A673 (cell line): ENCODE measurements at regions not wholly inside any gene's neighbourhood (a gene's known extent, or its start where the extent isn't known, plus 50 kb on each side); places are given as distances from the start of the nearest gene placed in this dataset.

Experiments
- EZH2 ChIP-seq: fragments of 200-600 bp; sonication (generic); IDR thresholded peaks from 2 replicates; pipeline ENCODE4 v1.6.1; 2017; ENCODE audit warnings: borderline replicate concordance, low read depth, mild to moderate bottlenecking, mixed read lengths, antibody characterized with exemption, low read length; ENCODE audit not compliant: poor library complexity, severe bottlenecking
- TF ChIP-seq, protein P1 (sequence below): fragments of 300-800, 200-600 bp; sonication (generic); conservative IDR thresholded peaks from 2 replicates; pipeline ENCODE4 v1.5.1; 2017; ENCODE audit warnings: low read depth, mild to moderate bottlenecking, antibody characterized with exemption, low read length, moderate library complexity, mixed read lengths

DNA sequence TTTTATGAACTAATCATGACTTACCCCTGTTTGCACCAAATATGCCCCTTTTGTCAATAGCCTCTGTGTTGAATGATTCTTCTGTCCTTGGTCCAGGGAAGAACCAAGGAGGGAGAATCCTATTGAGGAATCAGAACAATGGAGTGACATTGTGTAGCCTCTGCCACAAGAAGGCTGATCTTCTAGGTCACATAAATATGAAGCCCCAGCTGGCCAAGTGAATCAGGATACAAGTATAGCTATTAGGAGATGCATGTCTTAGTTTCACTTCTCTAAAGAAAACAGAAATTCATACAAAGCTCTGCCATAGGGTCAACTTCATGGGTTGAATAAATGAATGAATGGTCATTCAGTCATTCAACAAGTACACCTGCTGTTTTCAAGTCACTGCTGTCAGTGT, 118.2 kb upstream of the BLID start:
- TF ChIP-seq, protein P1, sequence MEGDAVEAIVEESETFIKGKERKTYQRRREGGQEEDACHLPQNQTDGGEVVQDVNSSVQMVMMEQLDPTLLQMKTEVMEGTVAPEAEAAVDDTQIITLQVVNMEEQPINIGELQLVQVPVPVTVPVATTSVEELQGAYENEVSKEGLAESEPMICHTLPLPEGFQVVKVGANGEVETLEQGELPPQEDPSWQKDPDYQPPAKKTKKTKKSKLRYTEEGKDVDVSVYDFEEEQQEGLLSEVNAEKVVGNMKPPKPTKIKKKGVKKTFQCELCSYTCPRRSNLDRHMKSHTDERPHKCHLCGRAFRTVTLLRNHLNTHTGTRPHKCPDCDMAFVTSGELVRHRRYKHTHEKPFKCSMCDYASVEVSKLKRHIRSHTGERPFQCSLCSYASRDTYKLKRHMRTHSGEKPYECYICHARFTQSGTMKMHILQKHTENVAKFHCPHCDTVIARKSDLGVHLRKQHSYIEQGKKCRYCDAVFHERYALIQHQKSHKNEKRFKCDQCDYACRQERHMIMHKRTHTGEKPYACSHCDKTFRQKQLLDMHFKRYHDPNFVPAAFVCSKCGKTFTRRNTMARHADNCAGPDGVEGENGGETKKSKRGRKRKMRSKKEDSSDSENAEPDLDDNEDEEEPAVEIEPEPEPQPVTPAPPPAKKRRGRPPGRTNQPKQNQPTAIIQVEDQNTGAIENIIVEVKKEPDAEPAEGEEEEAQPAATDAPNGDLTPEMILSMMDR = no peak
- TF ChIP-seq EZH2 = no peak
